Mesendoderm (in vitro differentiated cells): ENCODE measurements at regions not wholly inside any gene's neighbourhood (a gene's known extent, or its start where the extent isn't known, plus 50 kb on each side); places are given as distances from the start of the nearest gene placed in this dataset.

Experiments used
- DNase-seq: peaks from one replicate; pipeline ENCODE4 v3.0.0; 2013
- H2AK5ac ChIP-seq: 2 replicates; pipeline ENCODE4 v1.6.1; 2013; ENCODE audit warnings: low read length, inconsistent platforms
- H2BK120ac ChIP-seq: 2 replicates; pipeline ENCODE4 v1.6.1; 2013; ENCODE audit warnings: low read depth, mild to moderate bottlenecking, low read length, moderate library complexity, mixed read lengths
- H2BK15ac ChIP-seq: replicated peaks from 2 replicates; pipeline ENCODE4 v1.6.1; 2013; ENCODE audit warnings: low read depth, mild to moderate bottlenecking, moderate library complexity
- H2BK5ac ChIP-seq: 2 replicates; pipeline ENCODE4 v1.6.1; 2013; ENCODE audit warnings: low read length, inconsistent platforms
- H3K18ac ChIP-seq: 2 replicates; pipeline ENCODE4 v1.6.1; 2013; ENCODE audit warnings: mild to moderate bottlenecking, low read length, mixed read lengths
- H3K23ac ChIP-seq: one replicate; pipeline ENCODE4 v1.6.1; 2013; ENCODE audit warnings: low read length
- H3K27ac ChIP-seq: 2 replicates; pipeline ENCODE4 v1.5.1; 2013; ENCODE audit warnings: low read depth, mild to moderate bottlenecking, inconsistent platforms, low read length, moderate library complexity
- H3K27me3 ChIP-seq: 2 replicates; pipeline ENCODE4 v1.6.1; 2013; ENCODE audit warnings: low read length, control low read depth, mild to moderate bottlenecking, inconsistent platforms; ENCODE audit not compliant: insufficient read depth, poor library complexity
- H3K36me3 ChIP-seq: 2 replicates; pipeline ENCODE4 v1.6.1; 2013; ENCODE audit warnings: low read length, inconsistent platforms; ENCODE audit not compliant: control insufficient read depth, insufficient read depth
- H3K4ac ChIP-seq: one replicate; pipeline ENCODE4 v1.6.1; 2013; ENCODE audit warnings: low read depth, mild to moderate bottlenecking, low read length, moderate library complexity
- H3K4me1 ChIP-seq: 2 replicates; pipeline ENCODE4 v1.6.1; 2013; ENCODE audit warnings: low read depth, low read length, inconsistent platforms; ENCODE audit not compliant: control insufficient read depth
- H3K4me2 ChIP-seq: 2 replicates; pipeline ENCODE4 v1.6.1; 2013; ENCODE audit warnings: low read length
- H3K4me3 ChIP-seq: 2 replicates; pipeline ENCODE4 v1.5.1; 2013; ENCODE audit warnings: mild to moderate bottlenecking, low read length
- H3K56ac ChIP-seq: one replicate; pipeline ENCODE4 v1.6.1; 2013; ENCODE audit warnings: low read length
- H3K79me1 ChIP-seq: 2 replicates; pipeline ENCODE4 v1.6.1; 2013; ENCODE audit warnings: low read length, inconsistent platforms
- H3K79me2 ChIP-seq: 2 replicates; pipeline ENCODE4 v1.6.1; 2013; ENCODE audit warnings: mild to moderate bottlenecking, low read length; ENCODE audit not compliant: control insufficient read depth, insufficient read depth
- H3K9ac ChIP-seq: 2 replicates; pipeline ENCODE4 v1.6.1; 2013; ENCODE audit warnings: low read length, inconsistent platforms
- H4K5ac ChIP-seq: one replicate; pipeline ENCODE4 v1.6.1; 2013; ENCODE audit warnings: low read length
- H4K8ac ChIP-seq: one replicate; pipeline ENCODE4 v1.6.1; 2013; ENCODE audit warnings: low read depth, mild to moderate bottlenecking, control low read depth, low read length, moderate library complexity
- WGBS: extraction: QIAGEN DNeasy Blood & Tissue Kit; methylation state at CpG from one replicate; pipeline ENCODE4 v1.1.7; 2013; ENCODE audit warnings: low lambda C conversion rate, missing lambda C conversion rate; ENCODE audit not compliant: insufficient coverage; ENCODE audit errors: extremely low coverage; 5-methylcytosine and 5-hydroxymethylcytosine counted together

DNA sequence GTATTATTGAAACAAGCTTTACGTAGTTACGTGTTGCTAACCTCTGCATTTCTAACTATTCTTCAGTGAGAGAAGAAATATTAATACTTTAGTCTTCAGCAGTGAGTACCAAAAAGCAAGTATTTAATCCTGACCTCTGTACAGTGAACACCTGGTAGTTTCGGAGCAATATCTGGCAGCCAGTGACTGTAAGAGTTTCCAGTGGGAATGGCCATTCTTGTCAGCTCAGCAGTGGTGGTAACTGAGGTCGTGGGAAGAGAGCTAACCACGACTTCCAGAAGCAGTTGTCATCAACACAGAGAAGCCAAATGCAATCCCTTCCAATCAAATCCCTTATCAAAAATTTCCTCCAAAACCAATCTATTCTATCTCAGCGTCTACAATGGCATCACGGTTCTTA is 1500.2 kb upstream of the FLRT2 start:
- H4K5ac ChIP-seq, result no peak overlapping the region
- H3K9ac ChIP-seq, result no peak overlapping the region
- H3K79me1 ChIP-seq, result no peaks in the 10 kb centered on the region
- H3K23ac ChIP-seq, result no peak overlapping the region
- no peak overlapping the region for H3K4ac ChIP-seq
- no peak overlapping the region for H2BK5ac ChIP-seq
- no peaks in the 10 kb centered on the region for H3K4me1 ChIP-seq
- WGBS, result 100% methylated on average over 2 of the region's 7 CpGs
- no peak for DNase-seq
- H3K4me2 ChIP-seq, result no peak overlapping the region
- H2BK15ac ChIP-seq, result no peak overlapping the region
- no peaks in the 10 kb centered on the region for H3K27me3 ChIP-seq
- no peak overlapping the region for H3K27ac ChIP-seq
- H2AK5ac ChIP-seq, result no peak overlapping the region
- no peak overlapping the region for H3K4me3 ChIP-seq
- H4K8ac ChIP-seq, result no peak overlapping the region
- H3K36me3 ChIP-seq, result no peaks in the 10 kb centered on the region
- no peak overlapping the region for H2BK120ac ChIP-seq
- H3K18ac ChIP-seq, result no peak overlapping the region
- no peak overlapping the region for H3K56ac ChIP-seq
- H3K79me2 ChIP-seq, result no peaks in the 10 kb centered on the region

DNA sequence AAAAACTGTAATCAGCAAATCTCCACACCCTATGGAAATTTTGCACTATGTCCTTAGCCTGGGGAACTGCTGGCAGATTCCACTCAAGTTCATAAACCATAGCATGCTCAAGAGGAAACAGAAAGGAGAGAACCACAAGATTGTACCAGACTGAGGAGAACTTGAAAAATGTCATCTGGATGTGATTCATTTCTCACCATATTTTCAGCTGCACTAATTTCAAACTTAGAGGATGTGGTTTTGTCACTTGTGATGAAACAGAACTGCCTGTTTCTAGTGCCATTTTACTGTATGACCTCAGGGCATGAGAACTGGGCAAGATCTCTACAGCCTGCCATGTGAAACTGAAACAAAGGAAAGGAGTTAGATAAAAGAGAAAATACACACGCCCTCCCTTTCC is 1493.1 kb upstream of the FLRT2 start:
- H2BK15ac ChIP-seq, result no peak overlapping the region
- WGBS, result no CpG with 5 or more reads among the region's 1 CpG

GRCh38 chr14:84037593-84037992 is 1492.4 kb upstream of the FLRT2 start:
- Histone ChIP-seq H2BK120ac (no peak overlapping the region), H3K4ac (no peak overlapping the region), H3K4me1 (no peaks in the 10 kb centered on the region), H3K9ac (no peak overlapping the region), H3K27ac (no peak overlapping the region), H3K27me3 (no peaks in the 10 kb centered on the region), H4K8ac (no peak overlapping the region), H2BK15ac (no peak overlapping the region), H3K79me2 (no peaks in the 10 kb centered on the region), H2AK5ac (no peak overlapping the region), H3K36me3 (no peaks in the 10 kb centered on the region), H3K79me1 (no peaks in the 10 kb centered on the region), H4K5ac (no peak overlapping the region), H3K4me3 (no peak overlapping the region), H3K4me2 (no peak overlapping the region), H2BK5ac (no peak overlapping the region), H3K23ac (no peak overlapping the region), H3K56ac (no peak overlapping the region), H3K18ac (no peak overlapping the region)
- no CpG with 5 or more reads among the region's 4 CpGs for WGBS
- no peak for DNase-seq

More for the DNA sequence above, 1493.1 kb upstream of the FLRT2 start:
- H2AK5ac ChIP-seq, result no peak overlapping the region
- H3K4me1 ChIP-seq, result no peaks in the 10 kb centered on the region
- no peak overlapping the region for H4K5ac ChIP-seq
- no peak overlapping the region for H3K27ac ChIP-seq
- DNase-seq, result no peak
- no peak overlapping the region for H3K23ac ChIP-seq
- no peaks in the 10 kb centered on the region for H3K36me3 ChIP-seq
- no peak overlapping the region for H2BK120ac ChIP-seq
- H3K79me1 ChIP-seq, result no peaks in the 10 kb centered on the region
- no peak overlapping the region for H3K56ac ChIP-seq
- no peak overlapping the region for H3K18ac ChIP-seq
- H3K4ac ChIP-seq, result no peak overlapping the region
- no peak overlapping the region for H3K4me3 ChIP-seq
- H3K4me2 ChIP-seq, result no peak overlapping the region
- H3K79me2 ChIP-seq, result no peaks in the 10 kb centered on the region
- H2BK5ac ChIP-seq, result no peak overlapping the region
- no peaks in the 10 kb centered on the region for H3K27me3 ChIP-seq
- H3K9ac ChIP-seq, result no peak overlapping the region
- no peak overlapping the region for H4K8ac ChIP-seq

GRCh38 chr14:84040101-84040500 is 1489.8 kb upstream of the FLRT2 start:
- Histone ChIP-seq H2BK5ac (no peak overlapping the region), H2BK15ac (no peak overlapping the region), H3K79me1 (no peaks in the 10 kb centered on the region), H3K56ac (no peak overlapping the region), H3K18ac (no peak overlapping the region), H3K4me1 (no peaks in the 10 kb centered on the region), H3K9ac (no peak overlapping the region), H3K79me2 (no peaks in the 10 kb centered on the region), H3K4ac (no peak overlapping the region), H2AK5ac (no peak overlapping the region), H3K27me3 (no peaks in the 10 kb centered on the region), H3K36me3 (no peaks in the 10 kb centered on the region), H4K5ac (no peak overlapping the region), H3K4me3 (no peak overlapping the region), H3K27ac (no peak overlapping the region), H3K4me2 (no peak overlapping the region), H3K23ac (no peak overlapping the region), H4K8ac (no peak overlapping the region), H2BK120ac (no peak overlapping the region)
- no CpG with 5 or more reads among the region's 3 CpGs for WGBS
- DNase-seq, result no peak

DNA sequence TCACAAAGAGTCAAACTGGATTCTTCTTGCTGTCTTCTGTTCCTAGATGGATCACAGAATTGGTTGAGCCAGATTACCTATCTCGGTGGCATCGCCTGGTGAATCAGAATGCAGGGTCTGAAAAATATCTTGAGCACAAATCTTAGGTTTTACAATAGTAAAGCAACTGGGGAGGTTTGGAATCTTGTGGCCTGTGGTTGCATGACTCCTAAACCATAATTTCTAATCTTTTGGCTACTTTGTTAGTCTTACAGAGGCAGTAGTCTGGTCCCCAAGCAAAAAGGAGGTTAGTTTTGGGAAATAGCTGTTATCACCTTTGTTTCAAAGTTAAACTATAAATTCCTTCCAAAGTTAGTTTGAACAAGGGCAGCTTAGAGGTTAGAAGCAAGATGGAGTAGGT is 1488.5 kb upstream of the FLRT2 start:
- H4K5ac ChIP-seq, result no peak overlapping the region
- H3K23ac ChIP-seq, result no peak overlapping the region
- no peaks in the 10 kb centered on the region for H3K27me3 ChIP-seq
- H3K79me1 ChIP-seq, result no peaks in the 10 kb centered on the region
- no peak overlapping the region for H2BK120ac ChIP-seq
- no peak overlapping the region for H3K27ac ChIP-seq
- WGBS, result no CpG with 5 or more reads among the region's 2 CpGs
- no peak overlapping the region for H2BK15ac ChIP-seq
- no peaks in the 10 kb centered on the region for H3K4me1 ChIP-seq
- H3K18ac ChIP-seq, result no peak overlapping the region
- no peak overlapping the region for H2BK5ac ChIP-seq
- no peak overlapping the region for H3K4ac ChIP-seq
- no peak overlapping the region for H3K9ac ChIP-seq
- H2AK5ac ChIP-seq, result no peak overlapping the region
- no peak overlapping the region for H3K4me2 ChIP-seq
- H3K56ac ChIP-seq, result no peak overlapping the region
- DNase-seq, result no peak
- H3K4me3 ChIP-seq, result no peak overlapping the region
- no peaks in the 10 kb centered on the region for H3K79me2 ChIP-seq
- no peak overlapping the region for H4K8ac ChIP-seq
- H3K36me3 ChIP-seq, result no peaks in the 10 kb centered on the region

DNA sequence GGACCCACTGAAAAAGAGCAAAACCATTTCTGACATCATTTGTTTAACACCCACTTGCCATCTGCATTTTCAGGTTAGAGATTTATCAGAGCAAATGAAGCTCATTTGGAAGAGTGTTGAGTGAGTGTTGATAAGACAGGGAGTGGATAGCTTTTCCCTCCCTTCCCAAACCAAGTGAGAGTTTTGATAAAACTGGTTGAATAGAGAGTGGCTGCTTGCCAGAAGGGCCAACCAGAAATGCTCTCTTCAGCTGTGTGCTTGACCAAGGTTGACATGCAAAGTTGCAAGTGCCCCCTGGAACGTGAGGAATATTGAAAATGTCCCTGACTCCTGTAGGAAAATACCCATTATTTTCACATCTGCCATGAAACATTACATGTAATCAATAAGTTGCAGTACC is 1487.0 kb upstream of the FLRT2 start:
- H3K18ac ChIP-seq, result no peak overlapping the region
- H3K4ac ChIP-seq, result no peak overlapping the region
- no peak overlapping the region for H2AK5ac ChIP-seq
- no CpG with 5 or more reads among the region's 1 CpG for WGBS
- no peaks in the 10 kb centered on the region for H3K36me3 ChIP-seq
- H3K79me1 ChIP-seq, result no peaks in the 10 kb centered on the region
- no peak overlapping the region for H2BK5ac ChIP-seq
- no peak overlapping the region for H3K4me2 ChIP-seq
- no peak overlapping the region for H4K8ac ChIP-seq
- H3K27me3 ChIP-seq, result no peaks in the 10 kb centered on the region
- H3K23ac ChIP-seq, result no peak overlapping the region
- no peak overlapping the region for H3K4me3 ChIP-seq
- no peaks in the 10 kb centered on the region for H3K79me2 ChIP-seq
- H2BK120ac ChIP-seq, result peak overlapping the region; percentile 28
- H2BK15ac ChIP-seq, result no peak overlapping the region
- H3K27ac ChIP-seq, result no peak overlapping the region
- H3K9ac ChIP-seq, result no peak overlapping the region
- no peak overlapping the region for H4K5ac ChIP-seq
- no peaks in the 10 kb centered on the region for H3K4me1 ChIP-seq
- no peak overlapping the region for H3K56ac ChIP-seq
- peak; percentile 25 for DNase-seq
